ENCODE measurements at regions not wholly inside any gene's neighbourhood (a gene's known extent, or its start where the extent isn't known, plus 50 kb on each side); places are given as distances from the start of the nearest gene placed in this dataset.

GRCh38 chr9:671997-672396, 169.5 kb upstream of the DMRT1 start:
- no peak for DNase-seq (ENCODE audit: low read depth in 3 of 3, low spot score in 1 of 3)

- DNase-seq (ENCODE audit: low read depth in 3 of 3, low spot score in 1 of 3) = no peak
Measured at GRCh38 chr9:672851-673250, 168.6 kb upstream of the DMRT1 start.

GRCh38 chr9:673264-673965, 168.1 kb upstream of the DMRT1 start:
- no peak for DNase-seq (ENCODE audit: low read depth in 3 of 3, low spot score in 1 of 3)

- no peak for DNase-seq (ENCODE audit: low read depth in 3 of 3, low spot score in 1 of 3)
Measured at GRCh38 chr9:673966-674526, 167.5 kb upstream of the DMRT1 start.

- no peak for DNase-seq (ENCODE audit: low read depth in 3 of 3, low spot score in 1 of 3)
Measured at GRCh38 chr9:675697-676370, 165.7 kb upstream of the DMRT1 start.

GRCh38 chr9:676780-677438, 164.6 kb upstream of the DMRT1 start:
- DNase-seq (ENCODE audit: low read depth in 3 of 3, low spot score in 1 of 3) = no peak

- no peak for DNase-seq (ENCODE audit: low read depth in 3 of 3, low spot score in 1 of 3)
Measured at GRCh38 chr9:677461-678097, 163.9 kb upstream of the DMRT1 start.

- DNase-seq (ENCODE audit: low read depth in 3 of 3, low spot score in 1 of 3) = no peak
Measured at GRCh38 chr9:678897-679296, 162.6 kb upstream of the DMRT1 start.

GRCh38 chr9:679462-679861, 162.0 kb upstream of the DMRT1 start:
- no peak for DNase-seq (ENCODE audit: low read depth in 3 of 3, low spot score in 1 of 3)

GRCh38 chr9:680106-680505, 161.4 kb upstream of the DMRT1 start:
- no peak for DNase-seq (ENCODE audit: low read depth in 3 of 3, low spot score in 1 of 3)

- no peak for DNase-seq (ENCODE audit: low read depth in 3 of 3, low spot score in 1 of 3)
Measured at GRCh38 chr9:682633-683508, 158.6 kb upstream of the DMRT1 start.

GRCh38 chr9:683509-684021, 157.9 kb upstream of the DMRT1 start:
- no peak for DNase-seq (ENCODE audit: low read depth in 3 of 3, low spot score in 1 of 3)

- DNase-seq (ENCODE audit: low read depth in 3 of 3, low spot score in 1 of 3) = no peak
Measured at GRCh38 chr9:684054-684890, 157.2 kb upstream of the DMRT1 start.

- no peak for DNase-seq (ENCODE audit: low read depth in 3 of 3, low spot score in 1 of 3)
Measured at GRCh38 chr9:684941-685340, 156.6 kb upstream of the DMRT1 start.

GRCh38 chr9:686321-686813, 155.1 kb upstream of the DMRT1 start:
- no peak for DNase-seq (ENCODE audit: low read depth in 3 of 3, low spot score in 1 of 3)

- DNase-seq (ENCODE audit: low read depth in 3 of 3, low spot score in 1 of 3) = no peak
Measured at GRCh38 chr9:687034-687785, 154.3 kb upstream of the DMRT1 start.

- DNase-seq (ENCODE audit: low read depth in 3 of 3, low spot score in 1 of 3) = no peak
Measured at GRCh38 chr9:687994-688393, 153.5 kb upstream of the DMRT1 start.

- no peak for DNase-seq (ENCODE audit: low read depth in 3 of 3, low spot score in 1 of 3)
Measured at GRCh38 chr9:690517-691111, 150.9 kb upstream of the DMRT1 start.

Data from stimulated activated CD4-positive, alpha-beta T cell treated with anti-CD3 and anti-CD28 coated beads, TNF-alpha, amount 100 ng/mL, for 1 hour (primary cell).